ENCODE measurements at regions not wholly inside any gene's neighbourhood (a gene's known extent, or its start where the extent isn't known, plus 50 kb on each side); places are given as distances from the start of the nearest gene placed in this dataset.

DNA sequence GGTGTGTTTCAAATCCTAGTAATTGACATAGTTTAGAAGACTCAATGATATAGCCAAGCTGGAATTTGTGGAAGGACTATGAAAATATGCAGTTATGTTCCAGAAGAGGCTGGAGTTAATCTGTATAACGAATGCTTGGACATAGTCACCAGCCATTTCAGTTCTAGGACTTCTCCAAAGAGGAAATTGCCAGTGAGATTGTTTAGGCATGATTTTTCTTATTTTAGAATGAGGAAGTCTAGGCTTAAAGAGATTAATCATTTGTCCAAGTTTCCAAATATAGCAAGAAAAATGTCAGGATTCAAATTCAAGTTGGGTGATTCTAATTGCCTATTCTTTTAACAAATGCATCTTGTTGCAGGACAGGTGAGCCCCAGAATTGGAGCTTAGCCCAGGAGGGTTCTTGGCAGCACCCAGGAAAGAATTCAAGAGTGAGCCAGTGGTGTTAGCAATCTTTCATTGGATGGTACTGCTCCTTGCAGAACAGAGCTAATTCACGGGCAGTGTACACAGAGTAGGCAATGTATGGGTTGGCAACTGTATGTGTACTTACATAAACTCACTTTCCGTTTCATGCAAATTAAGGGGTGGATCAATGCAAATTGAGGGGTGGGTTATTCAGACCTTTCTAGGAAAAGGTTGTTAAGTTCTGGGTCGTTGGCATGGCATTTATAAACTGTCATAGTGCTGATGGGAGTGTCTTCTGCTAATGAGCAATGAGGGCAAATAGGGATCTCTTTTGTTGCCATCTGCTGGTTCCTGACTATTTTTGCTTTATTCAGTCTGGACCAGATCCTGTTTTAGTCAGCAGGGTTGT, 763.1 kb upstream of the SLITRK1 start (continued):
- TF ChIP-seq, protein P1, sequence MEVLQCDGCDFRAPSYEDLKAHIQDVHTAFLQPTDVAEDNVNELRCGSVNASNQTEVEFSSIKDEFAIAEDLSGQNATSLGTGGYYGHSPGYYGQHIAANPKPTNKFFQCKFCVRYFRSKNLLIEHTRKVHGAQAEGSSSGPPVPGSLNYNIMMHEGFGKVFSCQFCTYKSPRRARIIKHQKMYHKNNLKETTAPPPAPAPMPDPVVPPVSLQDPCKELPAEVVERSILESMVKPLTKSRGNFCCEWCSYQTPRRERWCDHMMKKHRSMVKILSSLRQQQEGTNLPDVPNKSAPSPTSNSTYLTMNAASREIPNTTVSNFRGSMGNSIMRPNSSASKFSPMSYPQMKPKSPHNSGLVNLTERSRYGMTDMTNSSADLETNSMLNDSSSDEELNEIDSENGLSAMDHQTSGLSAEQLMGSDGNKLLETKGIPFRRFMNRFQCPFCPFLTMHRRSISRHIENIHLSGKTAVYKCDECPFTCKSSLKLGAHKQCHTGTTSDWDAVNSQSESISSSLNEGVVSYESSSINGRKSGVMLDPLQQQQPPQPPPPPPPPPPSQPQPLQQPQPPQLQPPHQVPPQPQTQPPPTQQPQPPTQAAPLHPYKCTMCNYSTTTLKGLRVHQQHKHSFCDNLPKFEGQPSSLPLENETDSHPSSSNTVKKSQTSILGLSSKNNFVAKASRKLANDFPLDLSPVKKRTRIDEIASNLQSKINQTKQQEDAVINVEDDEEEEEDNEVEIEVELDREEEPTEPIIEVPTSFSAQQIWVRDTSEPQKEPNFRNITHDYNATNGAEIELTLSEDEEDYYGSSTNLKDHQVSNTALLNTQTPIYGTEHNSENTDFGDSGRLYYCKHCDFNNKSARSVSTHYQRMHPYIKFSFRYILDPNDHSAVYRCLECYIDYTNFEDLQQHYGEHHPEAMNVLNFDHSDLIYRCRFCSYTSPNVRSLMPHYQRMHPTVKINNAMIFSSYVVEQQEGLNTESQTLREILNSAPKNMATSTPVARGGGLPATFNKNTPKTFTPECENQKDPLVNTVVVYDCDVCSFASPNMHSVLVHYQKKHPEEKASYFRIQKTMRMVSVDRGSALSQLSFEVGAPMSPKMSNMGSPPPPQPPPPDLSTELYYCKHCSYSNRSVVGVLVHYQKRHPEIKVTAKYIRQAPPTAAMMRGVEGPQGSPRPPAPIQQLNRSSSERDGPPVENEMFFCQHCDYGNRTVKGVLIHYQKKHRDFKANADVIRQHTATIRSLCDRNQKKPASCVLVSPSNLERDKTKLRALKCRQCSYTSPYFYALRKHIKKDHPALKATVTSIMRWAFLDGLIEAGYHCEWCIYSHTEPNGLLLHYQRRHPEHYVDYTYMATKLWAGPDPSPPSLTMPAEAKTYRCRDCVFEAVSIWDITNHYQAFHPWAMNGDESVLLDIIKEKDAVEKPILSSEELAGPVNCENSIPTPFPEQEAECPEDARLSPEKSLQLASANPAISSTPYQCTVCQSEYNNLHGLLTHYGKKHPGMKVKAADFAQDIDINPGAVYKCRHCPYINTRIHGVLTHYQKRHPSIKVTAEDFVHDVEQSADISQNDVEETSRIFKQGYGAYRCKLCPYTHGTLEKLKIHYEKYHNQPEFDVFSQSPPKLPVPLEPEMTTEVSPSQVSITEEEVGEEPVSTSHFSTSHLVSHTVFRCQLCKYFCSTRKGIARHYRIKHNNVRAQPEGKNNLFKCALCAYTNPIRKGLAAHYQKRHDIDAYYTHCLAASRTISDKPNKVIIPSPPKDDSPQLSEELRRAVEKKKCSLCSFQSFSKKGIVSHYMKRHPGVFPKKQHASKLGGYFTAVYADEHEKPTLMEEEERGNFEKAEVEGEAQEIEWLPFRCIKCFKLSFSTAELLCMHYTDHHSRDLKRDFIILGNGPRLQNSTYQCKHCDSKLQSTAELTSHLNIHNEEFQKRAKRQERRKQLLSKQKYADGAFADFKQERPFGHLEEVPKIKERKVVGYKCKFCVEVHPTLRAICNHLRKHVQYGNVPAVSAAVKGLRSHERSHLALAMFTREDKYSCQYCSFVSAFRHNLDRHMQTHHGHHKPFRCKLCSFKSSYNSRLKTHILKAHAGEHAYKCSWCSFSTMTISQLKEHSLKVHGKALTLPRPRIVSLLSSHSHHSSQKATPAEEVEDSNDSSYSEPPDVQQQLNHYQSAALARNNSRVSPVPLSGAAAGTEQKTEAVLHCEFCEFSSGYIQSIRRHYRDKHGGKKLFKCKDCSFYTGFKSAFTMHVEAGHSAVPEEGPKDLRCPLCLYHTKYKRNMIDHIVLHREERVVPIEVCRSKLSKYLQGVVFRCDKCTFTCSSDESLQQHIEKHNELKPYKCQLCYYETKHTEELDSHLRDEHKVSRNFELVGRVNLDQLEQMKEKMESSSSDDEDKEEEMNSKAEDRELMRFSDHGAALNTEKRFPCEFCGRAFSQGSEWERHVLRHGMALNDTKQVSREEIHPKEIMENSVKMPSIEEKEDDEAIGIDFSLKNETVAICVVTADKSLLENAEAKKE (CRISPR knock-in tag; IDR thresholded peaks at IDR 0.05): no peak

DNA sequence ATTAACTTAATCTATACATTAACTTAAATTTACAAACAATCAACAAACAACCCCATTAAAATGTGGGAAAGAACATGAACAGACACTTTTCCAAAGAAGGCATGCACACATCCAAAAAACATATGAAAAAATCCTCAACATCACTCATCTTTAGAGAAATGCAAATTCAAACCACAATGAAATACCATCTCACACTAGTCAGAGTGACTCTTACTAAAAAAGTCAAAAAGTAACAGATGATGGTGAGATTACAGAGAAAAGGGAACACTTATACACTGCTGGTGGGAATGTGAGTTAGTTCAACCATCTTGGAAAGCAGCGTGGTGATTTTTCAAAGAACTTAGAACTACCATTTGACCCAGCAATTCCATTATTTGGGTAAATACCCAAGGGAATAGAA, 759.2 kb upstream of the SLITRK1 start:
- H3K36me3 Mint-ChIP-seq (ENCODE audit: low read depth): 0 out of 3 replicates have a peak, but pooled peaks cover 5% of the 10 kb centered on the region
- H3K27me3 Mint-ChIP-seq (ENCODE audit: insufficient read depth, low read depth, poor library complexity): no peaks in the 10 kb centered on the region
- H3K9me3 Mint-ChIP-seq: no peaks in the 10 kb centered on the region; the same call in 2 of the 3 replicates
- Histone ChIP-seq H3K4me1 (ENCODE audit: insufficient read depth) (no peaks in the 10 kb centered on the region), H2AFZ (peak overlapping the region; percentile 14; the same call in 1 of the 2 replicates), H3K4me3 (no peak overlapping the region), H3K4me2 (no peak overlapping the region), H3K27ac (ENCODE audit: low read depth) (no peak overlapping the region), H3K79me2 (replicated peaks; ENCODE audit: insufficient read depth) (no peaks in the 10 kb centered on the region), H3K27me3 (ENCODE audit: insufficient read depth) (no peaks in the 10 kb centered on the region), H3F3A (replicated peaks; ENCODE audit: low read depth) (no peaks in the 10 kb centered on the region), H3K9me2 (ENCODE audit: insufficient read depth) (peaks cover 5% of the 10 kb centered on the region), H3K36me3 (ENCODE audit: insufficient read depth) (no peaks in the 10 kb centered on the region), H4K20me1 (replicated peaks; ENCODE audit: insufficient read depth) (no peaks in the 10 kb centered on the region)
- ATAC-seq: no peak
- no peak overlapping the region for H3K4me3 Mint-ChIP-seq
- no peak overlapping the region for H3K27ac Mint-ChIP-seq
- H3K4me1 Mint-ChIP-seq: 0 out of 3 replicates have a peak, but pooled peaks cover 2% of the 10 kb centered on the region
- no peak for DNase-seq (ENCODE audit: low spot score)
- TF ChIP-seq CREB1 (CRISPR knock-in tag; IDR thresholded peaks at IDR 0.05; ENCODE audit: low read depth) (no peak), NANOG (IDR thresholded peaks at IDR 0.05; ENCODE audit: borderline replicate concordance) (no peak), ZNF331 (CRISPR knock-in tag; IDR thresholded peaks at IDR 0.05; ENCODE audit: low read depth) (no peak), JUNB (IDR thresholded peaks at IDR 0.05; ENCODE audit: unreplicated experiment) (no peak)
- TF ChIP-seq, protein P1 (CRISPR knock-in tag; IDR thresholded peaks at IDR 0.05): no peak
